GM21526 (cell line): ENCODE measurements at regions not wholly inside any gene's neighbourhood (a gene's known extent, or its start where the extent isn't known, plus 50 kb on each side); places are given as distances from the start of the nearest gene placed in this dataset.
"Not testable (repeated sequence)": the region's sequence is repeated elsewhere in the genome, so short reads cannot be mapped to it uniquely, and the experiment has no call there.

Experiments used
- ATAC-seq: cut with Tn5 transposase; IDR thresholded peaks from one replicate; pipeline ENCODE4 v1.9.1; 2021; ENCODE audit warnings: moderate library complexity; ENCODE audit not compliant: unreplicated experiment, low FRiP score

GRCh38 chr15:20309966-20310365 lies 231.6 kb downstream of the GOLGA6L6 start:
- not testable (repeated sequence) for ATAC-seq

GRCh38 chr15:20309395-20309794 lies 232.2 kb downstream of the GOLGA6L6 start:
- ATAC-seq, result not testable (repeated sequence)

- not testable (repeated sequence) for ATAC-seq
Observed at GRCh38 chr15:20308027-20308690, 233.4 kb downstream of the GOLGA6L6 start.

- not testable (repeated sequence) for ATAC-seq
Observed at GRCh38 chr15:20307137-20307536, 234.5 kb downstream of the GOLGA6L6 start.

- not testable (repeated sequence) for ATAC-seq
Observed at GRCh38 chr15:20306497-20307106, 235.0 kb downstream of the GOLGA6L6 start.

GRCh38 chr15:20305912-20306311 lies 235.7 kb downstream of the GOLGA6L6 start:
- not testable (repeated sequence) for ATAC-seq

- not testable (repeated sequence) for ATAC-seq
Observed at GRCh38 chr15:20305015-20305465, 236.6 kb downstream of the GOLGA6L6 start.

GRCh38 chr15:20304282-20305014 lies 237.2 kb downstream of the GOLGA6L6 start:
- not testable (repeated sequence) for ATAC-seq

- not testable (repeated sequence) for ATAC-seq
Observed at GRCh38 chr15:20303248-20304171, 238.1 kb downstream of the GOLGA6L6 start.

GRCh38 chr15:20302141-20303069 lies 239.2 kb downstream of the GOLGA6L6 start:
- not testable (repeated sequence) for ATAC-seq

- ATAC-seq, result not testable (repeated sequence)
Observed at GRCh38 chr15:20301471-20302081, 240.0 kb downstream of the GOLGA6L6 start.

- ATAC-seq, result not testable (repeated sequence)
Observed at GRCh38 chr15:20301041-20301390, 240.6 kb downstream of the GOLGA6L6 start.

GRCh38 chr15:20300351-20301040 lies 241.1 kb downstream of the GOLGA6L6 start:
- not testable (repeated sequence) for ATAC-seq

- ATAC-seq, result not testable (repeated sequence)
Observed at GRCh38 chr15:20297603-20298123, 243.9 kb downstream of the GOLGA6L6 start.

GRCh38 chr15:20296261-20296660 lies 245.3 kb downstream of the GOLGA6L6 start:
- not testable (repeated sequence) for ATAC-seq

- no peak for ATAC-seq
Observed at GRCh38 chr15:20295238-20295811, 246.3 kb downstream of the GOLGA6L6 start.

GRCh38 chr15:20294651-20295237 lies 246.9 kb downstream of the GOLGA6L6 start:
- ATAC-seq, result no peak
